NB4 (cell line): ENCODE measurements at regions not wholly inside any gene's neighbourhood (a gene's known extent, or its start where the extent isn't known, plus 50 kb on each side); places are given as distances from the start of the nearest gene placed in this dataset.

Source experiments
- DNase-seq: peaks from one replicate; pipeline ENCODE4 v3.0.0; 2010; ENCODE audit warnings: low read depth
- H3K4me3 ChIP-seq: one replicate; pipeline ENCODE4 v1.5.1; 2011; ENCODE audit warnings: mild to moderate bottlenecking, low read depth, low read length, moderate library complexity
- MYC ChIP-seq: IDR thresholded peaks from 2 replicates; pipeline ENCODE4 v1.6.1; 2011; ENCODE audit warnings: low read depth, low read length
- POLR2A ChIP-seq: IDR thresholded peaks from 2 replicates; pipeline ENCODE4 v1.6.1; 2011; ENCODE audit warnings: mild to moderate bottlenecking; ENCODE audit not compliant: insufficient read length; ENCODE audit errors: extremely low read depth
- TF ChIP-seq, protein P1 (sequence below): IDR thresholded peaks from 2 replicates; pipeline ENCODE4 v1.6.1; 2011; ENCODE audit warnings: low read depth, low read length
- TF ChIP-seq, protein P2 (sequence below): IDR thresholded peaks from one replicate; pipeline ENCODE4 v1.5.1; 2012; ENCODE audit warnings: low read depth, low read length

DNA sequence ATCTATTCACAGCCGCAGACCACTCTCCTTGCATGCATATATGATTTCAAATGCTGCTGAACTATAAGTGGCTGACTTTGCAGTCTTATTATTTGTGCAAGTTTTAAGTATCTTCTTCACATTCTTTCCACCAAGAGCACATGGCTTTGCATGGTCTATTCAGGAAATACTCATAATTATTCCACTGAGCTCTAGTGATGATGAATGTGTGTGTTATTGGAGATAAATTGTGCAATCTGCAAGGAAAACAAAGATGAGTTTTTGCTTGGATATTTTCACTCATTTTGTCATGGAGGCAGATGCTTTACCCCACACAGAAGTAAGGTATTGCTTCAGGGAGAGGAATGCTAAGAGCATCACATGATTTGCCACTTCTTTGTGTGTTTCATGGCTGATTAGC is 764.6 kb downstream of the TBC1D32 start:
- H3K4me3 ChIP-seq = no peak overlapping the region
- no peak for DNase-seq
- TF ChIP-seq MYC (no peak), POLR2A (no peak)
- TF ChIP-seq, protein P1, sequence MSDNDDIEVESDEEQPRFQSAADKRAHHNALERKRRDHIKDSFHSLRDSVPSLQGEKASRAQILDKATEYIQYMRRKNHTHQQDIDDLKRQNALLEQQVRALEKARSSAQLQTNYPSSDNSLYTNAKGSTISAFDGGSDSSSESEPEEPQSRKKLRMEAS = no peak
- TF ChIP-seq, protein P2, sequence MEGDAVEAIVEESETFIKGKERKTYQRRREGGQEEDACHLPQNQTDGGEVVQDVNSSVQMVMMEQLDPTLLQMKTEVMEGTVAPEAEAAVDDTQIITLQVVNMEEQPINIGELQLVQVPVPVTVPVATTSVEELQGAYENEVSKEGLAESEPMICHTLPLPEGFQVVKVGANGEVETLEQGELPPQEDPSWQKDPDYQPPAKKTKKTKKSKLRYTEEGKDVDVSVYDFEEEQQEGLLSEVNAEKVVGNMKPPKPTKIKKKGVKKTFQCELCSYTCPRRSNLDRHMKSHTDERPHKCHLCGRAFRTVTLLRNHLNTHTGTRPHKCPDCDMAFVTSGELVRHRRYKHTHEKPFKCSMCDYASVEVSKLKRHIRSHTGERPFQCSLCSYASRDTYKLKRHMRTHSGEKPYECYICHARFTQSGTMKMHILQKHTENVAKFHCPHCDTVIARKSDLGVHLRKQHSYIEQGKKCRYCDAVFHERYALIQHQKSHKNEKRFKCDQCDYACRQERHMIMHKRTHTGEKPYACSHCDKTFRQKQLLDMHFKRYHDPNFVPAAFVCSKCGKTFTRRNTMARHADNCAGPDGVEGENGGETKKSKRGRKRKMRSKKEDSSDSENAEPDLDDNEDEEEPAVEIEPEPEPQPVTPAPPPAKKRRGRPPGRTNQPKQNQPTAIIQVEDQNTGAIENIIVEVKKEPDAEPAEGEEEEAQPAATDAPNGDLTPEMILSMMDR = no peak

DNA sequence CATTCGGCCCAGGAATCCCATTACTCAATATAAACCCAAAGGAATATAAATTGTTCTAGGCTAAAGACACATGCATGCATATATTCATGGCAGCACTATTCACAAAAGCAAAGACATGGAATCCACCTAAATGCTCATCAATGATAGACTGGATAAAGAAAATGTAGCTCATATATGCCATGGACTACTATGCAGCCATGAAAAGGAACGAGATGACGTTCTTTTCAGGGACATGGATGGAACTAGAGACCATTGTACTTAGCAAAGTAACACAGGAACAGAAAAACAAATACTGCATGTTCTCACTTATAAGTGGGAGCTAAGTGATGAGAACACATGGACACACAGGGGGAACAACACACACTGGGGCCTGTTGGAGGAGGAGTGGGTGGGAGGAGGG is 769.5 kb downstream of the TBC1D32 start:
- no peak overlapping the region for H3K4me3 ChIP-seq
- DNase-seq = no peak
- no peak for TF ChIP-seq MYC
- TF ChIP-seq, protein P2 = no peak
- TF ChIP-seq, protein P1 = no peak
- no peak for TF ChIP-seq POLR2A

DNA sequence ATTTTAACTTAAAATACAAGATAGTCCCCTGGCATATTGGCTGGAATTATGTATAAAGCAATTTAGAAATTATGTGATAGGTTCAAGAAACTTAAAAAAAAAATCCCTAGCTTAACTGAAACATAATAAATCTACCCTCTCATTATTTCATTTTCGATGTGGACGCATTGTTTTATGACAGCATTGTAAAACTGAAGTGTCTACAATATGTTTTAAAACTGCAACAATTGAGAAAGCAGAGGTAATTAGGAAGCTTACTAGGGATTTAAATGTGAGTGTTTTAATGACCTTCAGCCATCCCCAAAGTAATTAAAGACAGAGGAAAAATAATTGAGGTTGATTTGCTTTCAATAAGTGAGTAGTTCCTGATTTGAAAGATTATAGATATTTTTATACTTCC is 776.0 kb downstream of the TBC1D32 start:
- H3K4me3 ChIP-seq = no peak overlapping the region
- no peak for DNase-seq
- TF ChIP-seq POLR2A (no peak), MYC (no peak)
- TF ChIP-seq, protein P1 = no peak
- TF ChIP-seq, protein P2 = no peak

DNA sequence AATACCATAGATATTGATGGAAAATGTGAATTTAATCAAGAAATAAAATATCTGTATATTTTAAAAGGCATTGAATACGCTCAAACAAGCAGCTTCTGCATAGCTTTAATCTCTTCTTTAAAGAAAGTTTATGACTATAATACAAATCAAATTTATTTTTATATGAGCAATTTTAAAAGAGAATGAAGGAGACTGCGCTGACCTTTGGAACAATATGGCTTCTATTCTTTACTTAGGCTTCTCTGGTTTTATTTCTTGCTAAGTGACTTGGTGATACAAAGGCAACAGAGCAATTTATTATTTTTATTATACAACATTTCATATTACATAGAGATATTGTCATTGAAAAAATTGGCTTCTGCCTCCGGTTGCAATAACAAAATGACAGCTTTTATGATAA is 776.7 kb downstream of the TBC1D32 start:
- H3K4me3 ChIP-seq = no peak overlapping the region
- DNase-seq = no peak
- TF ChIP-seq MYC (no peak), POLR2A (no peak)
- TF ChIP-seq, protein P1 = no peak
- TF ChIP-seq, protein P2 = no peak

DNA sequence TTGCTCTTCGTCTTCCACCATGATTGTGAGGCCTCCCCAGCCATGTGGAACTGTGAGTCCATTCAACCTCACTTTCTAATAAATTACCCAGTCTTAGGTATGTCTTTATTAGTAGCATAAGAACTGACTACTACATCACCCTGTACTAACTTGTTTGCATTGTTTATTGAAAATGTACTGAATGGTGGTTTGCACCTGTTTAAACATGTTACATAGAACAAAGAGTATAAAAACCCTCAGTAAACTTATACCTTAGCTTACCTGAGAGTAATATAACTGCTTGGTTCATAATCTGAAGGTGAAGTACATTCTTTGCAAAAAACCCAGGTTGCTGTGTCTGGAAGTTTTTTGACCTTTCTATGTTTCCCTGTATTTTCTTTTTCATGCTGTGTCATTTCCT is 777.8 kb downstream of the TBC1D32 start:
- no peak for DNase-seq
- TF ChIP-seq POLR2A (no peak), MYC (no peak)
- TF ChIP-seq, protein P2 = no peak
- no peak overlapping the region for H3K4me3 ChIP-seq

DNA sequence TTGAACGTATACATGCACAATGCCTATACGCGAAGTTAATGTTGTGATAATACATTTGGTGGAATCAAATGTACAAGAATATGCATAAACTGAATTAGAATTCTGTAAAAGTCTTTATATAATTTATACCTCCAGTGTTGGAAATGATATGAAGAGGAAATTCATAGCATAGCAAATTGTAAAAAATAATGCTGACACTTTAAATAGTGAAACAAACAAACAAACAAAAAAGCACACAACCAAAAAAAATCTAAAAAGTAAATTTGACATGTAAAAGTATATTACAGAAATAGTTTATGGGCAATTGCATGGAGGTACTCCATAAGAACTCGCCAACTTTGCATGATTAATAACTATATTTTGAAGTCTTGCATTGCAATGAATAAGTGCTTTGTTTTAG is 780.9 kb downstream of the TBC1D32 start:
- TF ChIP-seq POLR2A = no peak
- TF ChIP-seq, protein P1 = no peak
- TF ChIP-seq, protein P2 = no peak
- TF ChIP-seq MYC = no peak
- no peak overlapping the region for H3K4me3 ChIP-seq
- DNase-seq = no peak
